ENCODE measurements at regions not wholly inside any gene's neighbourhood (a gene's known extent, or its start where the extent isn't known, plus 50 kb on each side); places are given as distances from the start of the nearest gene placed in this dataset.

DNA sequence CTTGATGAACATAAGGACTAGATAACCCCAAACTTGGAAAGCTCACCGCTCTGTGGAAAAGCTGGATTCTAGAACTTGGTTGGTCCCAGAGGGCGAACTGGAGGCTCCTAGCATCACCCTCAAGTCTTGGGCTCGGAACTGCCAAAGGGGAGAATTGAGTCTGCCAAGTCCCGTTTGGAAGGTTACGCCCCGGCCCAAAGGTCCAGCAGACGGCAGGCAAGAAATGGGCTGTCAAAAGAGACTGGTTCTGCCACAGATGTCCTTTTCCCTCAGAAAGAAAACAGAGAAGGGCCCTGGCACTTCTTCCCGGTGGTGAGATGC is 182.2 kb downstream of the ANAPC1 start:
- H3K4me3 Mint-ChIP-seq (ENCODE audit: unreplicated experiment) = no peak overlapping the region
- TF ChIP-seq, protein P1, sequence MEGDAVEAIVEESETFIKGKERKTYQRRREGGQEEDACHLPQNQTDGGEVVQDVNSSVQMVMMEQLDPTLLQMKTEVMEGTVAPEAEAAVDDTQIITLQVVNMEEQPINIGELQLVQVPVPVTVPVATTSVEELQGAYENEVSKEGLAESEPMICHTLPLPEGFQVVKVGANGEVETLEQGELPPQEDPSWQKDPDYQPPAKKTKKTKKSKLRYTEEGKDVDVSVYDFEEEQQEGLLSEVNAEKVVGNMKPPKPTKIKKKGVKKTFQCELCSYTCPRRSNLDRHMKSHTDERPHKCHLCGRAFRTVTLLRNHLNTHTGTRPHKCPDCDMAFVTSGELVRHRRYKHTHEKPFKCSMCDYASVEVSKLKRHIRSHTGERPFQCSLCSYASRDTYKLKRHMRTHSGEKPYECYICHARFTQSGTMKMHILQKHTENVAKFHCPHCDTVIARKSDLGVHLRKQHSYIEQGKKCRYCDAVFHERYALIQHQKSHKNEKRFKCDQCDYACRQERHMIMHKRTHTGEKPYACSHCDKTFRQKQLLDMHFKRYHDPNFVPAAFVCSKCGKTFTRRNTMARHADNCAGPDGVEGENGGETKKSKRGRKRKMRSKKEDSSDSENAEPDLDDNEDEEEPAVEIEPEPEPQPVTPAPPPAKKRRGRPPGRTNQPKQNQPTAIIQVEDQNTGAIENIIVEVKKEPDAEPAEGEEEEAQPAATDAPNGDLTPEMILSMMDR (IDR thresholded peaks at IDR 0.05; ENCODE audit: unreplicated experiment) = no peak
- BruUV-seq (replicated peaks) = no TSS peak
- H3K27ac Mint-ChIP-seq (ENCODE audit: low read depth, unreplicated experiment) = no peak overlapping the region
- peaks cover 55% of the 10 kb centered on the region for H3K4me1 Mint-ChIP-seq (ENCODE audit: insufficient read depth, unreplicated experiment)
- ChIA-PET POLR2A (interaction anchor here (0.8 kb wide), 1 partner anchor 534 kb away, joined by 3 read pairs; no protein-coding TSS in a partner anchor), CTCF (interaction anchor here (0.6 to 1.3 kb wide), 6 partner anchors 10 to 890 kb away, joined by 3 to 7 read pairs (median 3); no protein-coding TSS in a partner anchor)
- H3K36me3 Mint-ChIP-seq (ENCODE audit: insufficient read depth, unreplicated experiment) = no peaks in the 10 kb centered on the region
- H3K9me3 Mint-ChIP-seq (ENCODE audit: unreplicated experiment) = no peaks in the 10 kb centered on the region
- H3K27me3 Mint-ChIP-seq (ENCODE audit: insufficient read depth, unreplicated experiment) = no peaks in the 10 kb centered on the region
- intact Hi-C loops (cut with micrococcal nuclease) = no loop called here
- no peak for DNase-seq (ENCODE audit: unreplicated experiment)

DNA sequence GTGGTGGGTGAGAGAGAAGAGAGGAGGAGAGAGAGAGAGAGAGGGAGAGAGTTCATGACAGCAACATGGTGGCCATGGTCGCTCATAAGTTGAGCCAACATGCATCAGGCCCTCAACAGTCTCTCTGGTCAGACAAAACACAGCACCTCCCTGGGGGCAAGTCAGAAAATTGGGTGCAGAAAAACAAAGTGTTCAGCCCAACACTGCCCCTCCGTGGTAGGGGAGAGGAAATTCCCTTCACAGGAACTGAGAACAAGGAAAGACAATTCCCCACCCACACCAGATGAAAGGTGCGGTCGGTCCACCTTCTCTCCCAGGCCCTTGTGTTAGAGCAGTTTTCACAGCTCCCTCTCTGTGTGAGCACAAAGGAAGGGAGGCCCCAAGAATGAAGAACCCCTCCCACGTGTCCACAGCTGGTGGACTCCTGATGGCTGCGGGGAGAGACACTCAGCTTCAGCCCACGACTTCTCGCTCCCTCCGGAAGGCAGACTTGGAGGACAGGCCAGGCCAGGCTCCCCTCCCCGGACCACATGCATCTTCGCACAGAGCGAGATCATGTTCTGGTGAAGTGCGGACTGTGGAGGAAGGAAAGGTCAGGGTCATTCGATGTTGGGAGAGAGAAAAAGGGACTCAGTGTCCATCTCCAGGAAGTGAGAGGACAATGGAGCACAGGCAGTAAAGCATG is 181.7 kb downstream of the ANAPC1 start:
- H3K27ac Mint-ChIP-seq (ENCODE audit: low read depth, unreplicated experiment) = no peak overlapping the region

DNA sequence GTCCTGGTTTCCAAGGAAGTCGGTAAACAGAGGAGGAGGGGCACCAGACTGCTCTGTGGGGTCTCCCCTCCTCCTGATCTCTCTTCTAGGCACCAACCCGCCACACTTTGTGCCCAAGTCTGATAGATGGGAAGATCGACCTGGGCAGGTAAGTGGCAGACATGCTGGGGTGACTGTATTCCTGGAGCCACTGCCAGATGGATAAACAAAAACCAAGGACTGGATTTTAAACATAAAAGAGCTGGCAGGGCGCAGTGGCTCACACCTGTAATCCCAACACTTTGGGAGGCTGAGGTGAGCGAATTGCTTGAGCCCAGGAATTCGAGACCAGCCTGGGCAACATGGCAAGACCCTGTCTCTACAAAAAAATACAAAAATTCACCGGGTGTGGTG is 181.2 kb downstream of the ANAPC1 start:
- Mint-ChIP-seq H3K4me3 (ENCODE audit: unreplicated experiment) (no peak overlapping the region), H3K27me3 (ENCODE audit: insufficient read depth, unreplicated experiment) (no peaks in the 10 kb centered on the region), H3K4me1 (ENCODE audit: insufficient read depth, unreplicated experiment) (peaks cover 60% of the 10 kb centered on the region), H3K27ac (ENCODE audit: low read depth, unreplicated experiment) (no peak overlapping the region), H3K9me3 (ENCODE audit: unreplicated experiment) (no peaks in the 10 kb centered on the region), H3K36me3 (ENCODE audit: insufficient read depth, unreplicated experiment) (no peaks in the 10 kb centered on the region)
- ChIA-PET CTCF (interaction anchor here (0.7 kb wide), 2 partner anchors 24 to 583 kb away, joined by 3 to 4 read pairs; no protein-coding TSS in a partner anchor), POLR2A (interaction anchor here (0.7 kb wide), 2 partner anchors 52 to 527 kb away, joined by 3 read pairs; no protein-coding TSS in a partner anchor)
- intact Hi-C loops (cut with micrococcal nuclease) = no loop called here
- DNase-seq (ENCODE audit: unreplicated experiment) = no peak
- TF ChIP-seq, protein P1 (IDR thresholded peaks at IDR 0.05; ENCODE audit: unreplicated experiment) = no peak
- no TSS peak for BruUV-seq (replicated peaks)

More for the DNA sequence above, 181.7 kb downstream of the ANAPC1 start:
- intact Hi-C loops (cut with micrococcal nuclease) = no loop called here
- BruUV-seq (replicated peaks) = no TSS peak
- Mint-ChIP-seq H3K4me1 (ENCODE audit: insufficient read depth, unreplicated experiment) (peaks cover 60% of the 10 kb centered on the region), H3K4me3 (ENCODE audit: unreplicated experiment) (no peak overlapping the region), H3K36me3 (ENCODE audit: insufficient read depth, unreplicated experiment) (no peaks in the 10 kb centered on the region), H3K9me3 (ENCODE audit: unreplicated experiment) (no peaks in the 10 kb centered on the region), H3K27me3 (ENCODE audit: insufficient read depth, unreplicated experiment) (no peaks in the 10 kb centered on the region)
- POLR2A ChIA-PET = interaction anchor here (0.7 kb wide), 2 partner anchors 51 to 526 kb away, joined by 3 read pairs; no protein-coding TSS in a partner anchor
- CTCF ChIA-PET = interaction anchor here (0.6 to 1.3 kb wide), 5 partner anchors 11 to 890 kb away, joined by 3 to 4 read pairs (median 3); no protein-coding TSS in a partner anchor
- TF ChIP-seq, protein P1 (IDR thresholded peaks at IDR 0.05; ENCODE audit: unreplicated experiment) = peak; percentile 48
- peak; percentile 84 for DNase-seq (ENCODE audit: unreplicated experiment)

DNA sequence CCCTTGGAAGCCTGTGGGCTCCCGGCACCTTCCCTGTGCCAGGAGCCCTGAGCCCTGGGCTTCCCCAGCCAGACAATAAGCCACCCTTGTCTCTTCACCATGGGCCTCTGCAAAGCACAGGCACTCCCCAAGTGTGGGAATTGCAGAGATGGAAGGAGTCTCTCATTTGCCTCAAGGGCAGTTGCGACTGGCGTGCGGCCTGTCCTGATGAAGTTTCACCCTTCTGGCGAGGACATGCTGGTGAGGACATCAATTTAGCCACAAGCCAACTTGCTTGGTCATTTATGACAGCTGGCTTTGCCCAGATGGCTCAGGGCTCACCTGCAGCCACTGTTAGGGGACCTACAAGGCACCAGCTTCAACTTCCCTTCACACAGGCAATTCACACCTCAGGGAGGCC is 180.2 kb downstream of the ANAPC1 start:
- Mint-ChIP-seq H3K27me3 (ENCODE audit: insufficient read depth, unreplicated experiment) (no peaks in the 10 kb centered on the region), H3K36me3 (ENCODE audit: insufficient read depth, unreplicated experiment) (no peaks in the 10 kb centered on the region), H3K27ac (ENCODE audit: low read depth, unreplicated experiment) (peak overlapping the region; percentile 35), H3K9me3 (ENCODE audit: unreplicated experiment) (no peaks in the 10 kb centered on the region), H3K4me1 (ENCODE audit: insufficient read depth, unreplicated experiment) (peaks cover 58% of the 10 kb centered on the region), H3K4me3 (ENCODE audit: unreplicated experiment) (no peak overlapping the region)
- TF ChIP-seq, protein P1 (IDR thresholded peaks at IDR 0.05; ENCODE audit: unreplicated experiment) = no peak
- peak; percentile 43 for DNase-seq (ENCODE audit: unreplicated experiment)
- CTCF ChIA-PET = no interaction called here
- BruUV-seq (replicated peaks) = no TSS peak
- intact Hi-C loops (cut with micrococcal nuclease) = loop anchor here (1.0 kb wide), 1 partner anchor 583 kb away; the partner anchor contains the start of gene BCL2L11
- POLR2A ChIA-PET = interaction anchor here (1.7 kb wide), 1 partner anchor 583 kb away, joined by 5 read pairs; the partner anchor contains the start of gene BCL2L11

Data from MCF 10A (cell line).